ENCODE measurements at regions not wholly inside any gene's neighbourhood (a gene's known extent, or its start where the extent isn't known, plus 50 kb on each side); places are given as distances from the start of the nearest gene placed in this dataset.

GRCh38 chr20:43300901-43301300, 111.2 kb upstream of the PTPRT start:
- Histone ChIP-seq H3K27me3 (ENCODE audit: control insufficient read depth in 2 of 2, insufficient read depth in 2 of 2, low read length in 2 of 2) (peaks cover 0 to 3% of the 10 kb centered on the region in 2 experiments; a peak in 3 of 5 replicates), H3K36me3 (ENCODE audit: control insufficient read depth, insufficient read depth, low read length) (no peaks in the 10 kb centered on the region), H3K9me3 (replicated peaks; ENCODE audit: control insufficient read depth, insufficient read depth, low read depth, low read length) (no peaks in the 10 kb centered on the region), H3K79me2 (ENCODE audit: control insufficient read depth, insufficient read depth, low read length) (no peaks in the 10 kb centered on the region), H4K20me1 (replicated peaks; ENCODE audit: control insufficient read depth, insufficient read depth, low read length) (no peaks in the 10 kb centered on the region), H3K4me2 (ENCODE audit: insufficient read depth, low read length) (no peak overlapping the region), H2AFZ (ENCODE audit: low read depth, low read length) (no peak overlapping the region), H3K27ac (ENCODE audit: extremely low read depth, low read depth, low read length) (no peak overlapping the region), H3K4me1 (replicated peaks in 1 of 2; ENCODE audit: control insufficient read depth in 2 of 2, insufficient read depth in 2 of 2, low read length in 2 of 2) (no peaks in the 10 kb centered on the region), H3K9me1 (ENCODE audit: control insufficient read depth, insufficient read depth, low read length) (no peaks in the 10 kb centered on the region), H3K9ac (ENCODE audit: insufficient read depth in 1 of 2, low read depth in 2 of 2, low read length in 2 of 2) (no peak overlapping the region), H3K4me3 (no peak overlapping the region)
- no peak for DNase-seq (ENCODE audit: extremely low read depth in 1 of 4, low spot score in 3 of 4)
- FAIRE-seq = no peak
- no peak for ATAC-seq
- 0% methylated on average over 2 of the region's 2 CpGs for WGBS (ENCODE audit: insufficient coverage, low coverage, missing lambda C conversion rate)
- in situ Hi-C loops (cut with MboI) = no loop called here
- POLR2A ChIA-PET = no interaction called here
- CTCF ChIA-PET (ENCODE audit: low intra/inter-chr PET ratio) = no interaction called here
- BruUV-seq (replicated peaks) = no TSS peak
- intact Hi-C loops (cut with micrococcal nuclease) = no loop called here
- TF ChIP-seq RBM39 (optimal IDR thresholded peaks at IDR 0.05; ENCODE audit: low read depth, low read length) (no peak), RFX1 (IDR thresholded peaks at IDR 0.05) (peak; percentile 60), ZNF449 (CRISPR knock-in tag; IDR thresholded peaks at IDR 0.05) (no peak)

- FAIRE-seq = no peak
- no peak for ATAC-seq
- DNase-seq (ENCODE audit: extremely low read depth in 1 of 4, low spot score in 3 of 4) = no peak
- Histone ChIP-seq H3K9me1 (ENCODE audit: control insufficient read depth, insufficient read depth, low read length) (no peaks in the 10 kb centered on the region), H3K27ac (ENCODE audit: extremely low read depth, low read depth, low read length) (no peak overlapping the region), H2AFZ (ENCODE audit: low read depth, low read length) (no peak overlapping the region), H3K27me3 (ENCODE audit: control insufficient read depth in 2 of 2, insufficient read depth in 2 of 2, low read length in 2 of 2) (peaks cover 0 to 16% of the 10 kb centered on the region in 2 experiments; a peak in 2 of 5 replicates), H4K20me1 (replicated peaks; ENCODE audit: control insufficient read depth, insufficient read depth, low read length) (no peaks in the 10 kb centered on the region), H3K4me1 (replicated peaks in 1 of 2; ENCODE audit: control insufficient read depth in 2 of 2, insufficient read depth in 2 of 2, low read length in 2 of 2) (no peaks in the 10 kb centered on the region), H3K79me2 (ENCODE audit: control insufficient read depth, insufficient read depth, low read length) (no peaks in the 10 kb centered on the region), H3K4me3 (no peak overlapping the region), H3K9ac (ENCODE audit: insufficient read depth in 1 of 2, low read depth in 2 of 2, low read length in 2 of 2) (no peak overlapping the region), H3K36me3 (ENCODE audit: control insufficient read depth, insufficient read depth, low read length) (no peaks in the 10 kb centered on the region), H3K4me2 (ENCODE audit: insufficient read depth, low read length) (no peak overlapping the region), H3K9me3 (replicated peaks; ENCODE audit: control insufficient read depth, insufficient read depth, low read depth, low read length) (no peaks in the 10 kb centered on the region)
- ChIA-PET POLR2A (no interaction called here), CTCF (ENCODE audit: low intra/inter-chr PET ratio) (no interaction called here)
- under 1% methylated on average over 8 of the region's 8 CpGs for WGBS (ENCODE audit: insufficient coverage, low coverage, missing lambda C conversion rate)
- in situ Hi-C loops (cut with MboI) = no loop called here
- TF ChIP-seq SNRNP70 (optimal IDR thresholded peaks at IDR 0.05; ENCODE audit: low read depth, low read length) = no peak
- TF ChIP-seq KLF1 (tag; IDR thresholded peaks at IDR 0.05) = no peak
- TF ChIP-seq NRF1 (conservative IDR thresholded peaks at IDR 0.05 in 1 of 2, IDR thresholded peaks at IDR 0.05 in 1 of 2) = no peak
- no peak for TF ChIP-seq RCOR1 (IDR thresholded peaks at IDR 0.05; ENCODE audit: borderline replicate concordance in 1 of 2, low read depth in 2 of 2, low read length in 2 of 2)
- no TSS peak for BruUV-seq (replicated peaks)
- intact Hi-C loops (cut with micrococcal nuclease) = no loop called here
These were observed 106.1 kb upstream of the PTPRT start for GRCh38 chr20:43295781-43296180.
